Stimulated activated CD4-positive, alpha-beta T cell treated with anti-CD3 and anti-CD28 coated beads, Interleukin-4, amount 100 ng/mL, for 1 hour (primary cell): ENCODE measurements at regions not wholly inside any gene's neighbourhood (a gene's known extent, or its start where the extent isn't known, plus 50 kb on each side); places are given as distances from the start of the nearest gene placed in this dataset.

Experiments
- DNase-seq: peaks from one replicate; pipeline ENCODE4 v3.0.0-alpha.2; 2020

- no peak for DNase-seq
Measured at GRCh38 chr5:4773827-4774317, 366.3 kb upstream of the ADAMTS16 start.

- DNase-seq = no peak
Measured at GRCh38 chr5:4777435-4777834, 362.7 kb upstream of the ADAMTS16 start.

- DNase-seq = no peak
Measured at GRCh38 chr5:4780633-4781032, 359.5 kb upstream of the ADAMTS16 start.

GRCh38 chr5:4781299-4781698, 358.8 kb upstream of the ADAMTS16 start:
- DNase-seq = no peak

- no peak for DNase-seq
Measured at GRCh38 chr5:4785971-4786370, 354.2 kb upstream of the ADAMTS16 start.

- no peak for DNase-seq
Measured at GRCh38 chr5:4797445-4797844, 342.7 kb upstream of the ADAMTS16 start.

- no peak for DNase-seq
Measured at GRCh38 chr5:4802044-4802443, 338.1 kb upstream of the ADAMTS16 start.

GRCh38 chr5:4804691-4805360, 335.3 kb upstream of the ADAMTS16 start:
- DNase-seq = no peak

- no peak for DNase-seq
Measured at GRCh38 chr5:4815002-4815401, 325.1 kb upstream of the ADAMTS16 start.

- DNase-seq = no peak
Measured at GRCh38 chr5:4817767-4818166, 322.4 kb upstream of the ADAMTS16 start.

GRCh38 chr5:4831325-4831724, 308.8 kb upstream of the ADAMTS16 start:
- no peak for DNase-seq

GRCh38 chr5:4832471-4832870, 307.7 kb upstream of the ADAMTS16 start:
- no peak for DNase-seq

GRCh38 chr5:4833104-4833738, 306.9 kb upstream of the ADAMTS16 start:
- DNase-seq = no peak

- no peak for DNase-seq
Measured at GRCh38 chr5:4837489-4838058, 302.6 kb upstream of the ADAMTS16 start.

- DNase-seq = no peak
Measured at GRCh38 chr5:4845221-4845620, 294.9 kb upstream of the ADAMTS16 start.

GRCh38 chr5:4847766-4848165, 292.4 kb upstream of the ADAMTS16 start:
- DNase-seq = no peak

- no peak for DNase-seq
Measured at GRCh38 chr5:4855036-4855435, 285.1 kb upstream of the ADAMTS16 start.

- DNase-seq = no peak
Measured at GRCh38 chr5:4855880-4856279, 284.2 kb upstream of the ADAMTS16 start.

GRCh38 chr5:4857761-4858160, 282.4 kb upstream of the ADAMTS16 start:
- DNase-seq = no peak

- no peak for DNase-seq
Measured at GRCh38 chr5:4859500-4860235, 280.5 kb upstream of the ADAMTS16 start.

- DNase-seq = no peak
Measured at GRCh38 chr5:4860631-4861030, 279.5 kb upstream of the ADAMTS16 start.

GRCh38 chr5:4862500-4862899, 277.6 kb upstream of the ADAMTS16 start:
- no peak for DNase-seq

- DNase-seq = no peak
Measured at GRCh38 chr5:4866131-4866659, 273.9 kb upstream of the ADAMTS16 start.
